OCI-LY3 (cell line): ENCODE measurements at regions not wholly inside any gene's neighbourhood (a gene's known extent, or its start where the extent isn't known, plus 50 kb on each side); places are given as distances from the start of the nearest gene placed in this dataset.
"Not testable (repeated sequence)": the region's sequence is repeated elsewhere in the genome, so short reads cannot be mapped to it uniquely, and the experiment has no call there.

ENCODE experiments used
- H2AFZ ChIP-seq: fragments of 200-600, 300-600 bp; shearing (Covaris generic); 2 replicates; pipeline ENCODE4 v1.6.0; 2014; ENCODE audit warnings: antibody characterized with exemption, low read depth, low read length
- H3K27ac ChIP-seq: fragments of 200-600, 300-600 bp; sonication (generic); 2 replicates; pipeline ENCODE4 v1.5.1; 2014; ENCODE audit warnings: mild to moderate bottlenecking, low read length, moderate library complexity, mixed read lengths
- H3K27me3 ChIP-seq: fragments of 200-600, 300-600 bp; sonication (generic); 2 replicates; pipeline ENCODE4 v1.6.1; 2014; ENCODE audit warnings: low read depth, low read length, mixed read lengths
- H3K36me3 ChIP-seq: fragments of 200-600, 300-600 bp; sonication (generic); replicated peaks from 2 replicates; pipeline ENCODE3; 2014; ENCODE audit warnings: low read depth, low read length, mixed read lengths
- H3K4me1 ChIP-seq: fragments of 300-600, 200-600 bp; sonication (generic); 2 replicates; pipeline ENCODE4 v1.6.1; 2014; ENCODE audit warnings: low read length, mixed read lengths
- H3K4me2 ChIP-seq: fragments of 200-600, 300-600 bp; sonication (generic); 2 replicates; pipeline ENCODE4 v1.6.1; 2014; ENCODE audit warnings: low read length, mixed read lengths
- H3K4me3 ChIP-seq: fragments of 300-600, 200-600 bp; sonication (generic); 2 replicates; pipeline ENCODE4 v1.5.1; 2014; ENCODE audit warnings: antibody characterized with exemption, mild to moderate bottlenecking, low read length, moderate library complexity
- H3K79me2 ChIP-seq: fragments of 300-600, 200-600 bp; shearing (Covaris generic); 2 replicates; pipeline ENCODE4 v1.6.1; 2014; ENCODE audit warnings: mild to moderate bottlenecking, low read length, mixed read lengths
- H3K9ac ChIP-seq: fragments of 300-600, 200-600 bp; shearing (Covaris generic); 2 replicates; pipeline ENCODE4 v1.6.0; 2014; ENCODE audit warnings: mild to moderate bottlenecking, low read length, moderate library complexity
- H3K9me3 ChIP-seq: fragments of 200-600, 300-600 bp; shearing (Covaris generic); 2 replicates; pipeline ENCODE4 v1.6.1; 2014; ENCODE audit warnings: low read length, mixed read lengths; ENCODE audit not compliant: insufficient read depth
- H4K20me1 ChIP-seq: fragments of 200-600, 300-600 bp; sonication (generic); 2 replicates; pipeline ENCODE4 v1.6.1; 2016; ENCODE audit warnings: low read length, mixed read lengths; ENCODE audit not compliant: insufficient read depth
- CTCF ChIP-seq: fragments of 200-600, 300-600 bp; sonication (generic); IDR thresholded peaks from 2 replicates; pipeline ENCODE4 v1.5.1; 2014; ENCODE audit warnings: antibody characterized with exemption, low read length, low read depth
- EZH2phosphoT487 ChIP-seq: fragments of 200-600 bp; shearing (Covaris generic); IDR thresholded peaks from 2 replicates; pipeline ENCODE4 v1.6.1; 2018; ENCODE audit warnings: antibody characterized with exemption, mixed run types, low read depth

DNA sequence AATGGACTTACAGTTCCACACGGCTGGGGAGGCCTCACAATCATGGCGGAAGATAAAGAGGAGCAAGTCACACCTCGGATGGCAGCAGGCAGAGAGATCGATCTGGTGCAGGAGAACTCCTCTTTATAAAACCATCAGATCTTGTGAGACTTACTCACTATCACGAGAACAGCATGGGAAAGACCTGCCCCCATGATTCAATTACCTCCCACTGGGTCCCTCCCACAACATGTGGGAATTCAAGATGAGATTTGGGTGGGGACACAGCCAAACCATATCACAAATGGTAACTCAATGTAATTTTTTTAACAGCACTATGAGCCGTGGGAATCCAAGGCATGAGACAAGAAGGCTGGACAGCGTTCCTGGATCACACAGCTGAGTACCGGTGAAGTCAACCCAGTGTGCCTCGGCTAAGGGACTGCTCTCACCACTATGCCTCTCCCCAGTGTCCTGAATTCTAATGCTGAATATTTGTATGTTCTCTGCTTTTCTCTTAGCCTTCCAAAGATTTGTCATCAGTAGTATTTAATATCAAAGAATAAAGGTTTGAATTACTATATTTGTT is 84.3 kb downstream of the IRS2 start:
- H3K27me3 ChIP-seq, H4K20me1 ChIP-seq, H3K4me2 ChIP-seq, H3K36me3 ChIP-seq, H3K27ac ChIP-seq, H3K4me3 ChIP-seq, H3K9me3 ChIP-seq, H3K9ac ChIP-seq, H2AFZ ChIP-seq, H3K4me1 ChIP-seq, H3K79me2 ChIP-seq: not testable (repeated sequence)

- no peak overlapping the region for H2AFZ ChIP-seq
- no peaks in the 10 kb centered on the region for H4K20me1 ChIP-seq
- no peaks in the 10 kb centered on the region for H3K9me3 ChIP-seq
- no peaks in the 10 kb centered on the region for H3K4me1 ChIP-seq
- TF ChIP-seq EZH2phosphoT487 = no peak
- TF ChIP-seq CTCF = no peak
- no peak overlapping the region for H3K9ac ChIP-seq
- H3K4me2 ChIP-seq = no peak overlapping the region
- no peaks in the 10 kb centered on the region for H3K36me3 ChIP-seq
- H3K4me3 ChIP-seq = no peak overlapping the region
- H3K79me2 ChIP-seq = no peaks in the 10 kb centered on the region
- H3K27me3 ChIP-seq = no peaks in the 10 kb centered on the region
- H3K27ac ChIP-seq = no peak overlapping the region
Observed at GRCh38 chr13:109700176-109700575, 86.2 kb downstream of the IRS2 start.

GRCh38 chr13:109699628-109700071 is 86.7 kb downstream of the IRS2 start:
- H3K4me3 ChIP-seq = no peak overlapping the region
- H4K20me1 ChIP-seq = no peaks in the 10 kb centered on the region
- H3K9ac ChIP-seq = no peak overlapping the region
- no peaks in the 10 kb centered on the region for H3K9me3 ChIP-seq
- H2AFZ ChIP-seq = no peak overlapping the region
- TF ChIP-seq EZH2phosphoT487 (no peak), CTCF (no peak)
- H3K27ac ChIP-seq = no peak overlapping the region
- H3K36me3 ChIP-seq = no peaks in the 10 kb centered on the region
- H3K4me2 ChIP-seq = no peak overlapping the region
- H3K79me2 ChIP-seq = no peaks in the 10 kb centered on the region
- no peaks in the 10 kb centered on the region for H3K27me3 ChIP-seq
- no peaks in the 10 kb centered on the region for H3K4me1 ChIP-seq

DNA sequence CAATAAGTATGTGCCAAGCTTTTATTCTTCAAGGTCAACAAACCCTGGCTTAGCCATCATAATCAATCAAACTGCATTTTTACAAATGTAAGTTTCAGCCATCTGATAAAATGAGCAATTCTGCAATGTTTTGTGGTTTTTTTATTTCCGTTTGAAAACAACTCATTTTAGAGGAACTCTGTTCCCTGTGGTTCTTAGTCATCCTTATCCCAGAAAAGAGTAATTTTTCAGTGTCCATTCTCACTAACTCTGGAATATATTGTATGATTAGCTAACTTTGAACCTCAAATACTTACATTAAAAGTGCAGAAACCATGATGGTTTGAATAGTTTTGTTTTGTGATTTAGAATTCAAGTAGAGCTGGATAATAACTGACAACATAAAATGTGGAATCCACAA is 87.6 kb downstream of the IRS2 start:
- no peak overlapping the region for H3K4me2 ChIP-seq
- H3K9ac ChIP-seq = no peak overlapping the region
- no peak overlapping the region for H3K27ac ChIP-seq
- H4K20me1 ChIP-seq = no peaks in the 10 kb centered on the region
- H3K4me3 ChIP-seq = no peak overlapping the region
- H3K9me3 ChIP-seq = no peaks in the 10 kb centered on the region
- no peaks in the 10 kb centered on the region for H3K27me3 ChIP-seq
- H3K4me1 ChIP-seq = no peaks in the 10 kb centered on the region
- TF ChIP-seq CTCF (no peak), EZH2phosphoT487 (no peak)
- no peaks in the 10 kb centered on the region for H3K36me3 ChIP-seq
- no peak overlapping the region for H2AFZ ChIP-seq
- H3K79me2 ChIP-seq = no peaks in the 10 kb centered on the region

DNA sequence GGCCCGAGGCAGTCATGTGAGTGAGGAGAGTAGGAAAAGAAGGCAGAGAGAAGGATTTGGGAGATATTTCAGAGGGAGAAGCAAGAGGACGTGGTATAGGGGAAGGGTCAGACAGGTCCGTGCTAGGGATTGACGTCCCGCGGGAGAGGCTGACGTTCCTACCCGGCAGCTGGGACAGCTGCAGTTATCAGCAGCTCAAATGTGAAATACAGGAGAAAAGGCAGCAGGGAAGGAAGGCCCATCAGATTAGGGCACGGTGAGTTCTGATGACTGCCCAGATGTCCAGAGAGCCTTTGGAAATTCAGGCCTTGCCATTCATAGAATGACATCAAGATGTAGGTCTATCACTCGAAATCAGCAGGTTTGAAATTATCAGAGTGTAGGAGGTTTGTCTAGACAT is 88.4 kb downstream of the IRS2 start:
- H3K27me3 ChIP-seq = no peaks in the 10 kb centered on the region
- H3K9ac ChIP-seq = no peak overlapping the region
- H3K36me3 ChIP-seq = no peaks in the 10 kb centered on the region
- no peaks in the 10 kb centered on the region for H3K4me1 ChIP-seq
- H4K20me1 ChIP-seq = no peaks in the 10 kb centered on the region
- H3K4me2 ChIP-seq = no peak overlapping the region
- no peak overlapping the region for H3K27ac ChIP-seq
- no peaks in the 10 kb centered on the region for H3K9me3 ChIP-seq
- H3K79me2 ChIP-seq = no peaks in the 10 kb centered on the region
- TF ChIP-seq CTCF = no peak
- TF ChIP-seq EZH2phosphoT487 = no peak
- H2AFZ ChIP-seq = no peak overlapping the region
- no peak overlapping the region for H3K4me3 ChIP-seq
